ENCODE measurements at regions not wholly inside any gene's neighbourhood (a gene's known extent, or its start where the extent isn't known, plus 50 kb on each side); places are given as distances from the start of the nearest gene placed in this dataset.
"Not testable (repeated sequence)": the region's sequence is repeated elsewhere in the genome, so short reads cannot be mapped to it uniquely, and the experiment has no call there.

- no peak overlapping the region for H3K4me3 ChIP-seq (ENCODE audit: low read depth, low read length)
- TF ChIP-seq POLR2A (IDR thresholded peaks at IDR 0.05; ENCODE audit: extremely low read depth, insufficient read length) (no peak), MAX (IDR thresholded peaks at IDR 0.05; ENCODE audit: low read depth, low read length) (no peak), CTCF (IDR thresholded peaks at IDR 0.05; ENCODE audit: low read depth, low read length) (no peak), MYC (IDR thresholded peaks at IDR 0.05; ENCODE audit: low read depth, low read length) (no peak)
- no peak for DNase-seq (ENCODE audit: low read depth)
These were observed 65.8 kb upstream of the E2F3 start for GRCh38 chr6:20335872-20336271.

GRCh38 chr6:20338156-20338555 is 63.5 kb upstream of the E2F3 start:
- no peak for DNase-seq (ENCODE audit: low read depth)
- TF ChIP-seq MYC (IDR thresholded peaks at IDR 0.05; ENCODE audit: low read depth, low read length) (no peak), POLR2A (IDR thresholded peaks at IDR 0.05; ENCODE audit: extremely low read depth, insufficient read length) (no peak), MAX (IDR thresholded peaks at IDR 0.05; ENCODE audit: low read depth, low read length) (no peak), CTCF (IDR thresholded peaks at IDR 0.05; ENCODE audit: low read depth, low read length) (no peak)
- no peak overlapping the region for H3K4me3 ChIP-seq (ENCODE audit: low read depth, low read length)

GRCh38 chr6:20340068-20340848 is 61.4 kb upstream of the E2F3 start:
- no peak for DNase-seq (ENCODE audit: low read depth)
- H3K4me3 ChIP-seq (ENCODE audit: low read depth, low read length): no peak overlapping the region
- TF ChIP-seq MAX (IDR thresholded peaks at IDR 0.05; ENCODE audit: low read depth, low read length) (no peak), POLR2A (IDR thresholded peaks at IDR 0.05; ENCODE audit: extremely low read depth, insufficient read length) (no peak), MYC (IDR thresholded peaks at IDR 0.05; ENCODE audit: low read depth, low read length) (no peak)

GRCh38 chr6:20341096-20341495 is 60.6 kb upstream of the E2F3 start:
- no peak overlapping the region for H3K4me3 ChIP-seq (ENCODE audit: low read depth, low read length)
- no peak for TF ChIP-seq POLR2A (IDR thresholded peaks at IDR 0.05; ENCODE audit: extremely low read depth, insufficient read length)
- no peak for TF ChIP-seq CTCF (IDR thresholded peaks at IDR 0.05; ENCODE audit: low read depth, low read length)
- TF ChIP-seq MYC (IDR thresholded peaks at IDR 0.05; ENCODE audit: low read depth, low read length): no peak
- no peak for TF ChIP-seq MAX (IDR thresholded peaks at IDR 0.05; ENCODE audit: low read depth, low read length)
- no peak for DNase-seq (ENCODE audit: low read depth)

GRCh38 chr6:20341564-20341963 is 60.1 kb upstream of the E2F3 start:
- H3K4me3 ChIP-seq (ENCODE audit: low read depth, low read length): no peak overlapping the region
- no peak for DNase-seq (ENCODE audit: low read depth)

GRCh38 chr6:20346948-20347347 is 54.7 kb upstream of the E2F3 start:
- not testable (repeated sequence) for H3K4me3 ChIP-seq (ENCODE audit: low read depth, low read length)
- DNase-seq (ENCODE audit: low read depth): peak; percentile 57

More at GRCh38 chr6:20341564-20341963, 60.1 kb upstream of the E2F3 start:
- TF ChIP-seq POLR2A (IDR thresholded peaks at IDR 0.05; ENCODE audit: extremely low read depth, insufficient read length) (no peak), MYC (IDR thresholded peaks at IDR 0.05; ENCODE audit: low read depth, low read length) (no peak), MAX (IDR thresholded peaks at IDR 0.05; ENCODE audit: low read depth, low read length) (no peak), CTCF (IDR thresholded peaks at IDR 0.05; ENCODE audit: low read depth, low read length) (no peak)

Data from NB4 (cell line).